H9 (cell line): ENCODE measurements at regions not wholly inside any gene's neighbourhood (a gene's known extent, or its start where the extent isn't known, plus 50 kb on each side); places are given as distances from the start of the nearest gene placed in this dataset.

Experiments
- DNase-seq: peaks from one replicate; pipeline ENCODE4 v3.0.0-alpha.2; 2017
- H2AFZ ChIP-seq: one replicate; pipeline ENCODE4 v1.6.1; 2013; ENCODE audit warnings: mild to moderate bottlenecking, low read length, control low read depth, moderate library complexity
- H2AK5ac ChIP-seq: 2 replicates; pipeline ENCODE4 v1.6.1; 2013; ENCODE audit warnings: low read length, control low read depth, mixed read lengths; ENCODE audit not compliant: insufficient read length
- H2BK120ac ChIP-seq: one replicate; pipeline ENCODE4 v1.6.1; 2013; ENCODE audit warnings: low read depth, mild to moderate bottlenecking, low read length, control low read depth, inconsistent platforms; ENCODE audit not compliant: poor library complexity, severe bottlenecking
- H2BK12ac ChIP-seq: 2 replicates; pipeline ENCODE4 v1.6.1; 2013; ENCODE audit warnings: low read length, control low read depth, mixed read lengths, low read depth; ENCODE audit not compliant: insufficient read length
- H2BK15ac ChIP-seq: 2 replicates; pipeline ENCODE4 v1.6.1; 2013; ENCODE audit warnings: low read depth, low read length, control low read depth
- H2BK20ac ChIP-seq: one replicate; pipeline ENCODE4 v1.6.1; 2013; ENCODE audit warnings: low read depth, mild to moderate bottlenecking, low read length, control low read depth, inconsistent platforms; ENCODE audit not compliant: poor library complexity, severe bottlenecking
- H2BK5ac ChIP-seq: 2 replicates; pipeline ENCODE4 v1.6.1; 2013; ENCODE audit warnings: low read length, control low read depth, mixed read lengths; ENCODE audit not compliant: insufficient read length
- H3K14ac ChIP-seq: 2 replicates; pipeline ENCODE4 v1.6.1; 2013; ENCODE audit warnings: low read length, control low read depth; ENCODE audit not compliant: insufficient read depth
- H3K18ac ChIP-seq: 2 replicates; pipeline ENCODE4 v1.6.1; 2013; ENCODE audit warnings: low read depth, mild to moderate bottlenecking, mixed read lengths, low read length, control low read depth; ENCODE audit not compliant: insufficient read length
- H3K23ac ChIP-seq: 2 replicates; pipeline ENCODE4 v1.6.1; 2013; ENCODE audit warnings: low read length, control low read depth, mixed read lengths, low read depth; ENCODE audit not compliant: insufficient read length
- H3K23me2 ChIP-seq: 2 replicates; pipeline ENCODE4 v1.6.1; 2013; ENCODE audit warnings: low read depth, mild to moderate bottlenecking, mixed read lengths, low read length, control low read depth; ENCODE audit not compliant: insufficient read length, poor library complexity, severe bottlenecking
- H3K27ac ChIP-seq: 2 replicates; pipeline ENCODE4 v1.5.1; 2013; ENCODE audit warnings: low read length, control low read depth, mixed read lengths, low read depth; ENCODE audit not compliant: insufficient read length
- H3K27me3 ChIP-seq: 2 replicates; pipeline ENCODE4 v1.6.1; 2013; ENCODE audit warnings: low read length, control low read depth, inconsistent platforms; ENCODE audit not compliant: insufficient read depth
- H3K4ac ChIP-seq: 2 replicates; pipeline ENCODE4 v1.6.1; 2013; ENCODE audit warnings: low read depth, mild to moderate bottlenecking, control low read depth, inconsistent platforms, low read length, moderate library complexity
- H3K4me1 ChIP-seq: 2 replicates; pipeline ENCODE4 v1.6.1; 2013; ENCODE audit warnings: low read length, control low read depth, inconsistent platforms; ENCODE audit not compliant: insufficient read depth
- H3K4me2 ChIP-seq: 2 replicates; pipeline ENCODE4 v1.6.1; 2013; ENCODE audit warnings: low read length, control low read depth, mixed read lengths; ENCODE audit not compliant: insufficient read length, insufficient read depth
- H3K56ac ChIP-seq: 2 replicates; pipeline ENCODE4 v1.6.1; 2013; ENCODE audit warnings: low read depth, mild to moderate bottlenecking, mixed read lengths, low read length, control low read depth; ENCODE audit not compliant: insufficient read length
- H3K79me1 ChIP-seq: 2 replicates; pipeline ENCODE4 v1.6.1; 2013; ENCODE audit warnings: low read depth, mild to moderate bottlenecking, moderate library complexity, low read length, control low read depth, inconsistent platforms; ENCODE audit not compliant: insufficient read depth, poor library complexity, severe bottlenecking
- H3K79me2 ChIP-seq: 2 replicates; pipeline ENCODE4 v1.6.1; 2013; ENCODE audit warnings: low read length, control low read depth, inconsistent platforms; ENCODE audit not compliant: insufficient read depth
- H3K9ac ChIP-seq: 2 replicates; pipeline ENCODE4 v1.6.1; 2013; ENCODE audit warnings: low read length, control low read depth, mixed read lengths; ENCODE audit not compliant: insufficient read length; ENCODE audit errors: extremely low read depth
- H3K9me3 ChIP-seq: one replicate; pipeline ENCODE4 v1.6.1; 2013; ENCODE audit warnings: low read depth, low read length, inconsistent platforms; ENCODE audit not compliant: control insufficient read depth
- H3T11ph ChIP-seq: one replicate; pipeline ENCODE4 v1.6.1; 2013; ENCODE audit warnings: mild to moderate bottlenecking, low read length, control low read depth, inconsistent platforms
- H4K20me1 ChIP-seq: one replicate; pipeline ENCODE4 v1.6.1; 2013; ENCODE audit not compliant: control insufficient read depth, insufficient read length, insufficient read depth
- H4K5ac ChIP-seq: 2 replicates; pipeline ENCODE4 v1.6.1; 2013; ENCODE audit warnings: low read depth, mild to moderate bottlenecking, mixed read lengths, low read length, control low read depth; ENCODE audit not compliant: insufficient read length
- H4K8ac ChIP-seq: replicated peaks from 2 replicates; pipeline ENCODE4 v1.6.1; 2013; ENCODE audit warnings: low read length, control low read depth, mixed read lengths, low read depth; ENCODE audit not compliant: insufficient read length
- H4K91ac ChIP-seq: 2 replicates; pipeline ENCODE4 v1.6.1; 2013; ENCODE audit warnings: low read depth, mild to moderate bottlenecking, moderate library complexity, mixed read lengths, low read length, control low read depth; ENCODE audit not compliant: insufficient read length
- H3K27ac Mint-ChIP-seq, 3 experiments: 2 replicates in 2 of 3; 3 replicates in 1 of 3; pipeline ENCODE4 v1.8.0; 2020 to 2021; ENCODE audit warnings: mixed read lengths in 3 of 3, mild to moderate bottlenecking in 1 of 3, moderate library complexity in 1 of 3
- H3K27me3 Mint-ChIP-seq: 2 replicates; pipeline ENCODE4 v1.8.0; 2021; ENCODE audit warnings: low read depth, mild to moderate bottlenecking, moderate library complexity, mixed read lengths
- H3K36me3 Mint-ChIP-seq, 3 experiments: 2 replicates in 2 of 3; 3 replicates in 1 of 3; pipeline ENCODE4 v1.8.0; 2020 to 2021; ENCODE audit warnings: low read depth in 3 of 3, mixed read lengths in 3 of 3; ENCODE audit not compliant: insufficient read depth in 1 of 3
- H3K4me1 Mint-ChIP-seq, 2 experiments: 2 replicates each; pipeline ENCODE4 v1.8.0; 2020; ENCODE audit warnings: mixed read lengths in 2 of 2
- H3K4me3 Mint-ChIP-seq, 2 experiments: 2 replicates in 1 of 2; 3 replicates in 1 of 2; pipeline ENCODE4 v1.8.0; 2020 to 2021; ENCODE audit warnings: mild to moderate bottlenecking in 2 of 2, mixed read lengths in 2 of 2, moderate library complexity in 1 of 2
- H3K9me3 Mint-ChIP-seq, 2 experiments: 2 replicates in 1 of 2; 3 replicates in 1 of 2; pipeline ENCODE4 v1.8.0; 2020; ENCODE audit warnings: mild to moderate bottlenecking in 2 of 2, mixed read lengths in 2 of 2, moderate library complexity in 1 of 2
- CTCF ChIP-seq: fragments of 200-600 bp; sonication (generic); conservative IDR thresholded peaks from 3 replicates; pipeline ENCODE4 v1.8.0; 2021; ENCODE audit warnings: antibody characterized with exemption, mild to moderate bottlenecking
- WGBS: extraction: QIAGEN DNeasy Blood & Tissue Kit; methylation state at CpG from one replicate; pipeline ENCODE4 v1.1.7; 2013; ENCODE audit warnings: missing lambda C conversion rate, low lambda C conversion rate, mixed read lengths; ENCODE audit not compliant: insufficient read length; ENCODE audit errors: extremely low coverage; 5-methylcytosine and 5-hydroxymethylcytosine counted together

GRCh38 chr13:89282241-89282640 is 1611.1 kb downstream of the SLITRK5 start:
- Histone ChIP-seq H3K14ac (no peak overlapping the region), H3K9me3 (no peaks in the 10 kb centered on the region), H3T11ph (no peak overlapping the region), H3K9ac (no peak overlapping the region), H3K56ac (no peak overlapping the region), H2BK20ac (no peak overlapping the region), H2BK120ac (no peak overlapping the region), H4K91ac (no peak overlapping the region), H3K27ac (no peak overlapping the region), H3K4me1 (no peaks in the 10 kb centered on the region), H3K27me3 (no peaks in the 10 kb centered on the region), H2BK5ac (no peak overlapping the region), H3K4ac (no peak overlapping the region), H3K23me2 (no peaks in the 10 kb centered on the region), H2BK12ac (no peak overlapping the region), H3K4me2 (no peak overlapping the region), H2AK5ac (no peak overlapping the region), H4K5ac (no peak overlapping the region), H4K8ac (no peak overlapping the region), H2AFZ (no peak overlapping the region), H3K18ac (no peak overlapping the region), H3K79me2 (no peaks in the 10 kb centered on the region), H4K20me1 (no peaks in the 10 kb centered on the region), H3K79me1 (no peaks in the 10 kb centered on the region), H3K23ac (no peak overlapping the region), H2BK15ac (no peak overlapping the region)
- Mint-ChIP-seq H3K4me1 (no peaks in the 10 kb centered on the region), H3K36me3 (peaks cover 3 to 6% (median 5%) of the 10 kb centered on the region in 3 experiments; a peak in 4 of 7 replicates), H3K27ac (no peak overlapping the region), H3K27me3 (no peaks in the 10 kb centered on the region; the same call in 1 of the 2 replicates), H3K9me3 (peaks cover 6 to 9% of the 10 kb centered on the region in 2 experiments), H3K4me3 (no peak overlapping the region)
- no peak for DNase-seq
- WGBS = no CpG with 5 or more reads among the region's 1 CpG
- no peak for TF ChIP-seq CTCF
